Caco-2 (cell line): ENCODE measurements at regions not wholly inside any gene's neighbourhood (a gene's known extent, or its start where the extent isn't known, plus 50 kb on each side); places are given as distances from the start of the nearest gene placed in this dataset.

Experiments
- BruUV-seq: library from RNA; stranded (reverse); fragments of 400-500 nt; replicated peaks from 2 replicates; lab custom pipeline; 2021; lab: Mats Ljungman, UMichigan
- CTCF ChIA-PET: fragments of 300-600 bp; sonication (Branson Sonifier 250); formaldehyde crosslinking; loops from one replicate; lab custom pipeline; 2022; ENCODE audit warnings: antibody characterized with exemption; lab: Charles Lee
- POLR2A ChIA-PET: fragments of 300-600 bp; sonication (Branson Sonifier 250); formaldehyde crosslinking; loops from one replicate; lab custom pipeline; 2022; ENCODE audit warnings: antibody characterized with exemption; lab: Charles Lee
- DNase-seq, 2 experiments: peaks; one replicate each; pipeline versions ENCODE4 v3.0.0 to v3.0.0-alpha.2; 2020 to 2022
- H3K27me3 ChIP-seq: replicated peaks from 2 replicates; pipeline ENCODE4 v1.6.0; 2011; ENCODE audit warnings: low read length; ENCODE audit not compliant: control insufficient read depth, insufficient read depth
- H3K36me3 ChIP-seq: 2 replicates; pipeline ENCODE4 v1.5.1; 2011; ENCODE audit warnings: low read length; ENCODE audit not compliant: control insufficient read depth, insufficient read depth
- H3K4me1 ChIP-seq: fragments of 250-450 bp; sonication (Bioruptor Pico); 2 replicates; pipeline ENCODE4 v1.5.1; 2020; ENCODE audit warnings: mild to moderate bottlenecking
- H3K4me3 ChIP-seq: 2 replicates; pipeline ENCODE4 v1.5.1; 2011; ENCODE audit warnings: low read depth, mild to moderate bottlenecking, control low read depth, low read length
- H3K9me3 ChIP-seq: fragments of 250-450 bp; sonication (Bioruptor Pico); 2 replicates; pipeline ENCODE4 v1.5.1; 2020; ENCODE audit warnings: mild to moderate bottlenecking, moderate library complexity
- H3K27ac Mint-ChIP-seq: one replicate; pipeline ENCODE4 v1.8.0; 2022; ENCODE audit warnings: mixed read lengths; ENCODE audit not compliant: unreplicated experiment
- H3K27me3 Mint-ChIP-seq: one replicate; pipeline ENCODE4 v1.8.0; 2022; ENCODE audit warnings: mixed read lengths; ENCODE audit not compliant: insufficient read depth, unreplicated experiment
- H3K36me3 Mint-ChIP-seq: one replicate; pipeline ENCODE4 v1.8.0; 2022; ENCODE audit warnings: mild to moderate bottlenecking, mixed read lengths; ENCODE audit not compliant: insufficient read depth, unreplicated experiment
- H3K4me1 Mint-ChIP-seq: one replicate; pipeline ENCODE4 v1.8.0; 2022; ENCODE audit warnings: low read depth, mixed read lengths; ENCODE audit not compliant: unreplicated experiment
- H3K4me3 Mint-ChIP-seq: one replicate; pipeline ENCODE4 v1.8.0; 2022; ENCODE audit warnings: mild to moderate bottlenecking, moderate library complexity, mixed read lengths; ENCODE audit not compliant: unreplicated experiment
- H3K9me3 Mint-ChIP-seq: one replicate; pipeline ENCODE4 v1.8.0; 2022; ENCODE audit warnings: mixed read lengths; ENCODE audit not compliant: unreplicated experiment
- CTCF ChIP-seq, 2 experiments: fragments of 200-600 bp in 1 of 2; IDR thresholded peaks; 1 replicate in 1 of 2; 2 replicates in 1 of 2; pipeline versions ENCODE4 v1.5.1 to v1.8.0; 2011 to 2022; ENCODE audit warnings: antibody characterized with exemption in 1 of 2, control low read depth in 1 of 2, inconsistent platforms in 1 of 2, low read depth in 1 of 2, low read length in 1 of 2, mild to moderate bottlenecking in 1 of 2, moderate library complexity in 1 of 2; ENCODE audit not compliant: insufficient read depth in 1 of 2, severe bottlenecking in 1 of 2, unreplicated experiment in 1 of 2
- intact Hi-C: fragments of 100-400 bp; cut with micrococcal nuclease; formaldehyde crosslinking; loops from one replicate; pipeline ENCODE4 v1.10.0; 2022; ENCODE audit not compliant: unreplicated experiment

- H3K4me3 Mint-ChIP-seq, result no peak overlapping the region
- POLR2A ChIA-PET, result no interaction called here
- H3K27me3 Mint-ChIP-seq, result peaks cover 9% of the 10 kb centered on the region
- no peak overlapping the region for H3K27ac Mint-ChIP-seq
- Histone ChIP-seq H3K4me1 (no peaks in the 10 kb centered on the region), H3K9me3 (no peaks in the 10 kb centered on the region), H3K36me3 (no peaks in the 10 kb centered on the region), H3K27me3 (peaks cover 1% of the 10 kb centered on the region; the same call in 1 of the 2 replicates), H3K4me3 (no peak overlapping the region)
- DNase-seq, result no peak
- H3K4me1 Mint-ChIP-seq, result no peaks in the 10 kb centered on the region
- intact Hi-C loops, result no loop called here
- TF ChIP-seq CTCF (IDR thresholded peaks at IDR 0.05; ENCODE audit: insufficient read depth in 1 of 2, low read depth in 1 of 2, low read length in 1 of 2, severe bottlenecking in 1 of 2, unreplicated experiment in 1 of 2), result no peak
- CTCF ChIA-PET, result no interaction called here
- H3K36me3 Mint-ChIP-seq, result no peaks in the 10 kb centered on the region
- no TSS peak for BruUV-seq
- no peaks in the 10 kb centered on the region for H3K9me3 Mint-ChIP-seq
Measured at GRCh38 chr18:11219571-11219970, 70.2 kb upstream of the PIEZO2 start.

- no peaks in the 10 kb centered on the region for H3K9me3 Mint-ChIP-seq
- H3K4me1 Mint-ChIP-seq, result no peaks in the 10 kb centered on the region
- peaks cover 3% of the 10 kb centered on the region for H3K27me3 Mint-ChIP-seq
- intact Hi-C loops, result no loop called here
- CTCF ChIA-PET, result no interaction called here
- BruUV-seq, result no TSS peak
- no peak overlapping the region for H3K4me3 ChIP-seq
- H3K27ac Mint-ChIP-seq, result no peak overlapping the region
- H3K27me3 ChIP-seq, result peaks cover 3% of the 10 kb centered on the region; the same call in 1 of the 2 replicates
- no peak overlapping the region for H3K4me3 Mint-ChIP-seq
- TF ChIP-seq CTCF (IDR thresholded peaks at IDR 0.05; ENCODE audit: insufficient read depth in 1 of 2, low read depth in 1 of 2, low read length in 1 of 2, severe bottlenecking in 1 of 2, unreplicated experiment in 1 of 2), result no peak
- no peaks in the 10 kb centered on the region for H3K36me3 Mint-ChIP-seq
- H3K4me1 ChIP-seq, result no peaks in the 10 kb centered on the region
- DNase-seq, result no peak
- POLR2A ChIA-PET, result no interaction called here
- H3K9me3 ChIP-seq, result no peaks in the 10 kb centered on the region
- no peaks in the 10 kb centered on the region for H3K36me3 ChIP-seq
Measured at GRCh38 chr18:11215216-11215615, 65.8 kb upstream of the PIEZO2 start.

GRCh38 chr18:11204020-11204419, 54.7 kb upstream of the PIEZO2 start:
- Mint-ChIP-seq H3K4me1 (no peaks in the 10 kb centered on the region), H3K27me3 (peaks cover 6% of the 10 kb centered on the region), H3K27ac (no peak overlapping the region), H3K4me3 (no peak overlapping the region), H3K9me3 (no peaks in the 10 kb centered on the region), H3K36me3 (no peaks in the 10 kb centered on the region)
- Histone ChIP-seq H3K4me3 (no peak overlapping the region), H3K36me3 (no peaks in the 10 kb centered on the region), H3K9me3 (no peaks in the 10 kb centered on the region), H3K4me1 (no peaks in the 10 kb centered on the region), H3K27me3 (no peaks in the 10 kb centered on the region; the same call in 1 of the 2 replicates)
- no TSS peak for BruUV-seq
- ChIA-PET POLR2A (no interaction called here), CTCF (no interaction called here)
- no peak for DNase-seq
- intact Hi-C loops, result no loop called here
- TF ChIP-seq CTCF (IDR thresholded peaks at IDR 0.05; ENCODE audit: insufficient read depth in 1 of 2, low read depth in 1 of 2, low read length in 1 of 2, severe bottlenecking in 1 of 2, unreplicated experiment in 1 of 2), result no peak
